ENCODE measurements at regions not wholly inside any gene's neighbourhood (a gene's known extent, or its start where the extent isn't known, plus 50 kb on each side); places are given as distances from the start of the nearest gene placed in this dataset.

- TF ChIP-seq CTCF (IDR thresholded peaks at IDR 0.05): no peak
- H3K9ac ChIP-seq: no peak overlapping the region
- H3K79me2 ChIP-seq: no peaks in the 10 kb centered on the region
- no peaks in the 10 kb centered on the region for H3K27me3 ChIP-seq (ENCODE audit: control insufficient read depth, insufficient read depth, low read length)
- H3K9me3 ChIP-seq (ENCODE audit: control insufficient read depth, low read length): no peaks in the 10 kb centered on the region
- no peak overlapping the region for H3K27ac ChIP-seq
- H2AFZ ChIP-seq: no peak overlapping the region
- H3K4me1 ChIP-seq: no peaks in the 10 kb centered on the region
- H3K36me3 ChIP-seq (ENCODE audit: control insufficient read depth, insufficient read depth, low read length): no peaks in the 10 kb centered on the region
- H3K4me2 ChIP-seq (ENCODE audit: low read length): no peak overlapping the region
- no peak overlapping the region for H3K4me3 ChIP-seq (ENCODE audit: low read depth, low read length)
Observed at GRCh38 chr13:31970231-31970930, 61.2 kb upstream of the FRY start.

- no peaks in the 10 kb centered on the region for H3K27me3 ChIP-seq (ENCODE audit: control insufficient read depth, insufficient read depth, low read length)
- H2AFZ ChIP-seq: no peak overlapping the region
- no peaks in the 10 kb centered on the region for H3K36me3 ChIP-seq (ENCODE audit: control insufficient read depth, insufficient read depth, low read length)
- H3K9ac ChIP-seq: no peak overlapping the region
- H3K79me2 ChIP-seq: no peaks in the 10 kb centered on the region
- H3K4me3 ChIP-seq (ENCODE audit: low read depth, low read length): no peak overlapping the region
- H3K27ac ChIP-seq: no peak overlapping the region
- H3K4me2 ChIP-seq (ENCODE audit: low read length): no peak overlapping the region
- no peaks in the 10 kb centered on the region for H3K4me1 ChIP-seq
- no peaks in the 10 kb centered on the region for H3K9me3 ChIP-seq (ENCODE audit: control insufficient read depth, low read length)
- TF ChIP-seq CTCF (IDR thresholded peaks at IDR 0.05): no peak
Observed at GRCh38 chr13:31972453-31972852, 59.1 kb upstream of the FRY start.

- Histone ChIP-seq H3K27me3 (ENCODE audit: control insufficient read depth, insufficient read depth, low read length) (no peaks in the 10 kb centered on the region), H3K4me2 (ENCODE audit: low read length) (no peak overlapping the region), H3K79me2 (no peaks in the 10 kb centered on the region), H2AFZ (no peak overlapping the region), H3K4me1 (no peaks in the 10 kb centered on the region), H3K4me3 (ENCODE audit: low read depth, low read length) (no peak overlapping the region), H3K9ac (no peak overlapping the region), H3K27ac (no peak overlapping the region), H3K9me3 (ENCODE audit: control insufficient read depth, low read length) (no peaks in the 10 kb centered on the region), H3K36me3 (ENCODE audit: control insufficient read depth, insufficient read depth, low read length) (no peaks in the 10 kb centered on the region)
- TF ChIP-seq CTCF (IDR thresholded peaks at IDR 0.05): no peak
Observed at GRCh38 chr13:31978021-31978420, 53.6 kb upstream of the FRY start.

GRCh38 chr13:31980830-31981229, 50.7 kb upstream of the FRY start:
- H3K9me3 ChIP-seq (ENCODE audit: control insufficient read depth, low read length): no peaks in the 10 kb centered on the region
- no peaks in the 10 kb centered on the region for H3K4me1 ChIP-seq
- no peak overlapping the region for H2AFZ ChIP-seq
- H3K4me2 ChIP-seq (ENCODE audit: low read length): no peak overlapping the region
- TF ChIP-seq CTCF (IDR thresholded peaks at IDR 0.05): no peak
- no peak overlapping the region for H3K4me3 ChIP-seq (ENCODE audit: low read depth, low read length)
- no peaks in the 10 kb centered on the region for H3K79me2 ChIP-seq
- no peaks in the 10 kb centered on the region for H3K36me3 ChIP-seq (ENCODE audit: control insufficient read depth, insufficient read depth, low read length)
- H3K27ac ChIP-seq: no peak overlapping the region
- H3K27me3 ChIP-seq (ENCODE audit: control insufficient read depth, insufficient read depth, low read length): no peaks in the 10 kb centered on the region
- H3K9ac ChIP-seq: no peak overlapping the region
